ENCODE measurements at regions not wholly inside any gene's neighbourhood (a gene's known extent, or its start where the extent isn't known, plus 50 kb on each side); places are given as distances from the start of the nearest gene placed in this dataset.
"Not testable (repeated sequence)": the region's sequence is repeated elsewhere in the genome, so short reads cannot be mapped to it uniquely, and the experiment has no call there.

DNA sequence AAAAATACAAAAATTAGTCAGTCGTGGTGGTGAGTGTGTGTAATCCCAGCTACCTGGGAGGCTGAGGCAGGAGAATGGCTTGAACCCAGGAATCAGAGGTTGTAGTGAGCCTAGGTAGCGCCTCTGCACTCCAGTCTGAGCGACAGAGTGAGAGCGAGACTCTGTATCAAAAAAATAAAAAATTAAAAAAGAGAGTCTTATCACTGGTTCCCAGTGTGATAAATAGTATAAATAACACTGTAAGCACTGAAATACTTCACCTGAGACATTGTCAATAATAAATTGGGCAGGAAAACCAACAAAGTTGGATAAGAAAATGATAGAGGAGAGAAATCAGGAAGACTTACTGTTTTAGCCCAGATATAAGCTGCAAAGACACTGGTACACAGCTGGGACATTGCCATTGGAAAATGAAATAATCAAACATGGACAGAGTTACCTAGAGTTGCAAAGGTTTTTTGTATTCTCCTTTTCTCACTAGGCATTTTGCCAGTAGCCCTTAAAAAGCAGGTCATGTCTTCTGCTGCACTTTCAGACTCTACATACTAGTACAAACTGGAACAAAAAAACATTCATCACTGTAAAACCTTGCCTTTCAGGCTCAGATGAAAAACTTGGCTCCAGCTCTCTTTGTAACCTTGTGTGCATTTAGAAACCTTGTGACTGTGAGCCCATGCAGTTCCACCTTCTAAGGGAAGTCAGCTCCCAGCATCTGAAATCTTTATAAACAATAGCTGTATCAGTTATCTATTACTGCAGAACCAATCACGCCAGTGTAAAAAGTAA lies 55.0 kb upstream of the PPP1R2C start:
- no peak for DNase-seq

DNA sequence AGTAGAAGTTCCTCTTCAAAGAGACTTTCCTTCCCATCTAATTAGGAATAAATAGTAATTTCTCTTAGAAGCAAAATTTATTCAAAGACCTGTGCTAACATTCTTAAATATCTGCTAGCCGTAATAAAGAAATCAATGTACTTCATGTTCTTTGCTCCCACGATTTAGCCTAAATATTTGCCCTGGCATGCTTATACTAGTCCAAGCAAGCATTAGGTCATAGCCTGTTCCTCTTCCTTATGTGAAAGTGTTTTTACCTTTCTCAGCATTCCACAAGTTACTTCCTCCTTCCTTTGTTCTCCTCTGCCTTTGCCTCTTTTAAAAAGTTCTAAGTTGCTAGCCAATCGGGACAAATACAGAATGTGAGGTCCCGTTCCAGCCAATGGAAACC lies 55.6 kb upstream of the PPP1R2C start:
- not testable (repeated sequence) for DNase-seq

DNA sequence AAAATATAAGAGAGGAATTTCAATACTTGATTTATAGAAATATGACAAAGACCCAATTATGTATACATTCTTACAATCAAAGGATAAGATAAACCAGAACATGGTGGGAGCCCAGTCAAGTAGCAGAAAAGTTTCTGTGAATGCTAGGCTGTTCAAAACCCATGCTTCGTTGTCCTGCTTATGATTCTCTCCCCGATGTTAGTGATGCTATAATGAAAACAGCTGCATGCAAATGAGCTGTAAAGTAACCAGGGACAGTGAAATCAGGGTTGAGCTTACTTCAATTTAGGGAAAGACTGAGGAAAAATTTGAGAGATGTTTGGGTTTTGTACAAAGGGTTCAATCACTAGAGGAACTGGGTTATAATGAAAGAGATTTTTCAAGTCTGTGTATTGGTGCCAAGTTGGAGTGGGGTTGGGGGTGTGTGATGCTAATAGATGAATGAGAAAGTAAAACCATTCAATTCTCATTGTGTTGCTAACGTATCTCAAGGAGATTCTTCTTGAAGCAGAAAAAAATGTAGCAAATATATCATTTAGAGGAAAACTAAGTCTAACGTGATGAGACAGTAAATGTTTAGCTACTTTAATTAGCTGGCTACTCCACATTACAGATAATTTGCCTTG lies 59.3 kb upstream of the PPP1R2C start:
- DNase-seq: no peak

DNA sequence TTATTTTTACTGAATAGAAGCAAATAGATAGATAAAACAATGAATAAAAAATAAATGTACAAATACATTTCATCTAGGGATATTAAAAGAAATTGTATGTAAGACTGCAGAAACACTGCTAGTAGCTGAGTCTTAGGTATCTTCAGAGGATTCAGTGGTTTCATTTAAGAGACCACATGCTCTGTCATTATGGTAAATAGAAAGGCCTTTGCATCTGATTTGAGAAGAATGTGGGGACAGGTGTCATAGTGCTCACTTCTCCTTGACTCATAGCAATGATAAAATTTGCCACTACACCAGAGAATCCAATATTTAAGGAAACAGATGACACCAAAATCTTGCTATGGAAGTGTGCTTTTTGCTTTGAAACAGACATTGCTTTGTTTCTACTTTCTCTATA lies 59.8 kb upstream of the PPP1R2C start:
- no peak for DNase-seq

DNA sequence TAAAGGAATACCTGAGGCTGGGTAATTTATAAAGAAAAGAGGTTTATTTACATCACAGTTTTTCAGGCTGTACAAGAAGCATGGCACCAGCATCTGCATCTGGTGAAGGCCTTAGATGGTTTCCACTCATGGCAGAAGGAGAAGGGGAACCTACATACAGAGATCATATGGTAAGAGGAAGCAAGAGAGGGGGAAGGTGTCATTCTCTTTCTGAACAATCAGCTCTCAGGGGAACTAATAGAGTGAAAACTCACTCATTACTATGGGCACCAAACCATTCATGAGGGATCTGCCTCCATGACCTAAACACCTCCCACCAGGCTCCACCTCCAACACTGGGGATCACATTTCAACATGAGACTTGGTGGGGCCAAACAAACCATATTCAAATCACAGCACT lies 61.7 kb upstream of the PPP1R2C start:
- DNase-seq: no peak

DNA sequence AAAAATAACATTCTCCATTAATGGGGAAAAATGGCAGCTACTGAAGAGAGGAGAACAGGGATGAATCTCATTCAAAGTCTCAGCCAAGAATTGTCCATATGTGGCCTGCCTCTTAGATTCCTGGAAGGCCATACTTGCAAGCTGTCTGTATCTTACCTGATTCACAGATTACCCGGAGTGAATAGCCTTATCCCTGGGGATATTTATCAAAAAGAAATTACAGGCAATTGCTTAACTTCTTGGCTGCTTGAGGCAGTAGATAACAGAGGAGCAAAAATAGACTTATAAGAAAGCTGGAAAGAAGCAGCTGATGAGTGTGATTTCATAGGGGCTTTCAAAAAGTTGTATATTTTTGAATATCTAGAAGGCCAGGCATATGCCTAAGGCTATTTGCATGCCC lies 68.8 kb upstream of the PPP1R2C start:
- DNase-seq: no peak

DNA sequence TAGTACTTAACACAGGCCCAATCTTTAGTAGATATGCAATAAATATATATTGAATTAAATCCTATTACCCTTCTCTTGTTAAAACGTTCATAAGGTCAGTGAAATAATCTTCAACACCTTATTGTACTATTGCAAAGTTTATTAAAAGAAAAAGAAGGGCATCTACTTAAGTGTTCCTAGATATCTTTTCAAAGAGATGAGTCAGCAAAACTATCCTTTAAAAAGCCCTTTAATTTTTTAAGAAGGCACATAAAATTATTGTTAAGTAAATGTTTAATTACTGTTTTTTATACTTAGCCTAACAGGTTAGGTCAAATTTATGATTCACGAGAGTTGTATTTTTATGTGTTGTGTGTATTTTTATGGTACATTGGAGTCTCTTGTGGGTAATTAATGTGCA lies 77.3 kb upstream of the PPP1R2C start:
- DNase-seq: no peak

DNA sequence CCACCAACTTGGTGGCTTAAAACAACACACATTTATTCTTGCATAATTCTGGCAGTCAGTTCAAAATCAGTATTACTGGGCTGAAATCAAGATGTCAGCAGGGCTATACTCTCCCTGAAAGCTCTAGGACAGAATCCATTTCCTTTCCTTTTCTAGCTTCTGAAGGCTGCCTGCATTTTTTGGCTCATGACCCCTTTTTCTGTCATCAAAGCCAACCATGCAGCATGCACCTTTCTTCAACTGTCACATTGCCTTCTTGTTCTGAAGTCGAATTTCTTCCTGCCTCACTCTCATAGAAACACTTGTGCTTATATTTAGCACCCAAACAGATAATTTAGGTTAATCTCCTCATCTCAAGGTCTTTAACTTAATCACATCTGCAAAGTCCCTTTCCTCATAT lies 79.8 kb upstream of the PPP1R2C start:
- DNase-seq: no peak

DNA sequence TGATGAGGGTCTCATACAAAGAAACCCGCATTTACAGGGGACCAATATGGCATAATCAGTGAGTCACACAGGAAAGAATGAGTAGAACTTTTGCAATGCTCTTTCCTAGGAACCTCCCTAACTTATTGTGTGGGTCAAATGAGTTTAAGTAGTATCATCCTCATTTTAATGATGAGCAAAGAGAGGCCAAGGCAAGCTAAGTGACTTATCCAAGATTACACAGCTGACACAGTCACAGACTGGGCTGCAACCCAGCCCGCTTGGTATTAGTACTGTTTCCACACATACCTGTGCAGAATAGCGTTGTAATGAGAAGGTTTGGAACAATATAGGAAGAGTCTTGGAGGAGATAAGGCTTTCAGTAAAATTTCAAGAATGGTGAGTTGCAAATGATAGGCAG lies 91.0 kb upstream of the PPP1R2C start:
- DNase-seq: no peak

DNA sequence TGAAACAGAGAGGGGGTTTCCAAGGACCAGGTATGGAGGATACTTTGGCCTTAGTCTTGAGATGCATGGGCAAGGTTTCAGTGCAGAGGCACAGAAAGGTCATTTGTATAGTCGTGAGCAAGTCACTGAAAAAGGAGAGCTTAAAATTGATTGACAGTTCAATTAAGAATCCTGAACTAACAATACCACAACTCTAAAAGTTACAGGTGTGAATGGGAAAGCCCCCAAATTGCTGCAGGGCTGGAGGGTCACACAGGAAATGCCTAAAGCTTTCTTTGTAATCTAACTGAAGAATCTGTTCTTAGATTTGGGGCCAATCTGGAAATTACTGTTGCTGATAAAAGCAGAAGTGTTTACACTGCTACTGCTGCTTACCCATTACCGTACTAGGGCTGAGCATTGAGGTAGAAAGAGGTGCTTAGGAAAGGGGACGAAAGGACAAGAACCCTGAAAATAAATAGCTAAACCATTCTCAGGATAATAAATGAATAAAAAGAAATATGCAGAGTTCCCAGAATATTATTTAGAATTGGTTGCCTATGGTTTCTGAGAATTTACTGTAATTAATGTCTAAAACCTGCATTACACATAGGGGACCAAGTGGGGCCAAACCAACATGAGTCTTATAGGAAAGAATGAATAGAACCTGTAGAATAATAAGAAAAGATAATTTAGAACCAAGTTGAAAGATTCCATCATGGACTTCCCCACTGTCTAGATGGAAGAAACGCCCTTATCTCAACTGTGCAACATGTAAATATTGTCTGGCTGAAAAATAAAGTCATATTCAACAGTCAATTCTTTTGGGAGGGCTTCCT lies 91.9 kb upstream of the PPP1R2C start:
- DNase-seq: no peak

DNA sequence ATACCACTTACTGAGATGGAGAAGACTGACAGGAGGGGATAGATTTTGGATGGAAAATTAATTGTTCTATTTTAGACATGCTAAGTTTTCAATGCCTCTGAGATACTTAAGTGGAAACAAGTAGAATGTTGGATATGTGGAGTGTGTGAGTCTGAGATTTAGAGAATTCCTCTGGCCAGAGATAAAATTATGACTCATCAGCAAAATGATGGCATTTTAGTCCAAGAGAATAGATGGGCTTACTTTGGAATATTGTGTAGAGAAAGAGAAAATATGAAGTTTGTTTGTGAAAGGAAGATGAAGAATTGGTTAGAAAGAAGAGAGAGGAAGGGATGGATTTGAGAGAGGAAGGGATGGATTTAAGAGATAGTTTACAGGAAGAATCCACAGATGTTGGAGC lies 108.6 kb upstream of the PPP1R2C start:
- DNase-seq: no peak

DNA sequence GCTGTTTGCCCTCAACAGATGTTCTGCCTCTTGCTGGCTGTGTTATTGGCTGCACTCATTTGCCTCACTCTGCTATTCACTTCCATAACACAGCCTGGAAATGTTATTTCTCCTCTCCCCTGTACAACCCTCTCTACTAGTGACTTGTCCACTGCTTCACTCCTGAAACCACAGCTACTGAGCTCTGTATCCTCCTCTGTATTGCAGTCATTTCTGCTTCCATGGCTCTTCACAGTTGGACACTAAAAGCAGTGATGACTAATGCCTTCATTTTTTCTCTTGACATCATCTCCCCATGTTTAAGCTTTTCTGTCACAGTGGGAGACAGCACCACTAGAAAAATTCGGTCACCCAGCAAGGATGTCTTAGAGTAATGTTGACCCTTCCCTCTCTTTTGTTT lies 123.0 kb upstream of the PPP1R2C start:
- no peak for DNase-seq

DNA sequence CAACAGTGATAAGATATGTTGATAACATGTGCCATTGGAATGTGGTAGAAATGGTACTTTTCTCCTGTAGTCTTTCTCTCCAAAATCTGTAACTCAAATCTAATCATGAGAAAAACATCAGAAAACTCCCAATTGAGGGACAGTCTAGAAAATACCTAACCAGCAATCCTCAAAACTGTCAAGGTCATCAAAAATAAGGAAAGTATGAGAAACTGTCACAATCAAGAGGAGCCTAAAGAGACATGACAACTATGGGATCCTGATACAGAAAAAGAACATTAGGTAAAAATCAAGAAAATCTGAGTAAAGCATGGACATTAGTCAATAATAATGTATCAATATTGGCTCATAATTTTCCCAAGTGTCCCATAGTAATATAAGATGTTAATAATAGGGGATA lies 124.5 kb upstream of the PPP1R2C start:
- no peak for DNase-seq

DNA sequence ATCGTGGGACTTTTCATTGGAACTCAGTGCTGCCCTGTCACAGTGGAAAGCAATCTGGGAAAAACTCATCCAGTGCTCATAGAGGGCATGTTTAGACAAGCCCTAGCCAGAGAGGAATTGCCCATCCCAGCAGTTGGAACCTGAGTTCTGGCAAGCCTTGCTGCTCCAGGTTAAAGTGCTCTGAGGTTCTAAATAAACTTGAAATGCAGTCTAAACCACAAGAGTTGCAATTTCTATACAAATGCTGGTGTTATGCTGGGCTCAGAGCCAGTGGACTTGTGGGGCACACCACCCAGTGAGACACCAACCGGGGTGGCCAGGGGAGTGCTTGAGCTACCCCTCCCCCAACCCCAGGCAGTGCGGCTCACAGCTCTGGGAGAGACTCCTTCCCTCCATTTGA lies 142.8 kb upstream of the PPP1R2C start:
- no peak for DNase-seq

DNA sequence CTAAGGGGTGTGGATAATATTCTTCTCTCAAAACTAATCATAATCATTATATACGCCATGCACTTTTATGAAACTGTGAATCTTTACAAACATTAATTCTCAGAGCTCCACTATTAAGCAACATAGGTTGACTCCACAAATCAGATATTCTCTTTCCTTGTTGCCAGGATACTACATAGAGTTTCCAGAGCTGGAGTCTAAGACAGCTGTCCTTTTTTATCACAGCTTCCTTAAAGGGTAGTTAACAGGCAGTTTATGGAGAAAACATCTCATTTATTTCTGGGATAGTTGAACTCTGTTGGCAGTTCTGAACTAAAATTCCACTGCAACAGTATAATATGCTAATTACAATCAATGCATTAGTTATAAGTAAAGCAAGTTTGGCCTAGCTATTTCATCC lies 152.1 kb upstream of the PPP1R2C start:
- no peak for DNase-seq

DNA sequence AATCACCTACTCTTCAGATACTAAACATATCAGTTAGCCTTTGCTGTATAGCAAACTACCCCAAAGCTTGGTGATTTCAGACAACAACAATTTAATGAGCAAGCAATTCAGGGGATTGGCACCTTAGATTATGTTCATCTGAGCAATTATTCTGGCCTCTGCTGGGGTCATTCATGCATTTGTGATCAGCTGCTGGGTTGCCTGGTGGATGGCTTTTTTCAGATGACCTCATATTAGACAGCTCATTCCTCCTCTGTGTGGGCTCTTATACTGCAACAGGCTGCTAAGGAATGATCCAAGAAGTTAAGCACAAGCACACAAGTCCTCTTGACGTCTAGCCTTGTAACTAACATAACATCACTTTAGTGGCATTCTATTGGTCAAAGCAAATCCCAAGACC lies 153.0 kb upstream of the PPP1R2C start:
- no peak for DNase-seq

DNA sequence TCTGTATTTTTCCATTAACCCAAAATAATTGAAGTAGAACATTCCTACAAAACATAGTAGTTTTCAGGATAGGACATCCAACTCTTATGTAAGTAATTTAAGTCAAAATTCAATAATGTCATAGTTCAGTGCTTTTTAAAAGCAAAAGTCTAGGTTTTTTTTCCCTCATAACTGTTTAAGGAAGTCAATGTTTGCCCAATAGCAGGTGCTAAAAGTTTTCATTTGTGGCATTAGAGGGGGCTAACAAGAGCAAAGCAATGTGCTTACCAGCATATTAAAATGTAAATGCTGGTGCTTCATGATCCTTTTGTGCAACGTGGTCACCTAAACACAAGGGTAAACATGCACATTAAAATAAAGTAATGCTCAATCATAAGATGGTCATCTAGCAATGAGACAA lies 155.2 kb upstream of the PPP1R2C start:
- DNase-seq: no peak

DNA sequence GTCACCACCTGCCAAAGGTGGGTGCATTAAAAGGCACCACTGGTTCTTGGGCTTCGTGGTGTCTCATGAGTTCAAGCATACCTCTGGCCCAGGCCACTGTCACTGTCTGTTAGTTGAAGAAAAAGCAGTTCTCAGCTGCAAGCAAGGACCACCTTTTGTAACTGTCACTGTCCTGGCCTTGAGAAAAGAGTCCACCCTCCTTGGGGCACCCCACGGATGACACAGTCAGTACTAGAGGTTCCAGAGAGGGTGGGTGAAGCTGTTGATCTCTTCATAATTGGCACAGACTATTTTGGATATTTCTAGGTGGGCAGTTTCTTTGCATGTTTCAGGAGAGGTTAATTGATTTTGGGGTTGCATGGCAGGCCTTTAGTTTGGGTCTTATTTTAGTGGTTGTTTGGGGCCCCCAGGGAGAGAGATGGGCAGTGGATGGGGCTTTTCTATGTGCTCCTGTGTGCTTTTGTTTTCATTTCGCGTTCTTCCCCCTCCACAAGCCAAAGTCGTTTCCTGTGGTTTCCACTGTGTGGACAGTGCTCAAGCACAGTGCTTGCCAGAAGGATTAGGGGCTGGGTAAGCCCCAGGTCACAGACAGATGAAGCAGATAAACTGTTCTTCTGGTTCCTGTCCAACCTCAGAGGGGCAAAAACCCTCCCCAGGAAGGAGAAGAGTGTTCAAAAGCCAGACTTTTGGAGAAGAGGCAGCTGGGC lies 156.2 kb upstream of the PPP1R2C start:
- DNase-seq: no peak

DNA sequence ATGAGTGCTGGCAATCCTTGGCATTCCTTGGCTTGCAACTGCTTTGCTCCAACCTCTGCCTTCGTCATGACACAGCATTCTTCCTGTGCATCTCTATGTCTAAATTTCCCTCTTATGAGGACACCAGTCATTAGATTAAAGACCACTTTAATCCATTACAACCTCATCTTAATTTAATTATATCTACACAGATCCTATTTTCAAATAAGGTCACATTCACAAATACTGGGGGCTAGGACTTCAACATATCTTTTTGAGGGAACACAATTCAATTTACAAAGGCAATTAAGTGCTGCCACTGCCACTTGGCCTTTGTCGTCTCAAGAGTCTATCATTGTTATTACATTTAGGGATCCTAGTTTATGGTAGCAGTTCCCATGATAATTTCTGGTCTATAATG lies 163.7 kb upstream of the PPP1R2C start:
- no peak for DNase-seq

DNA sequence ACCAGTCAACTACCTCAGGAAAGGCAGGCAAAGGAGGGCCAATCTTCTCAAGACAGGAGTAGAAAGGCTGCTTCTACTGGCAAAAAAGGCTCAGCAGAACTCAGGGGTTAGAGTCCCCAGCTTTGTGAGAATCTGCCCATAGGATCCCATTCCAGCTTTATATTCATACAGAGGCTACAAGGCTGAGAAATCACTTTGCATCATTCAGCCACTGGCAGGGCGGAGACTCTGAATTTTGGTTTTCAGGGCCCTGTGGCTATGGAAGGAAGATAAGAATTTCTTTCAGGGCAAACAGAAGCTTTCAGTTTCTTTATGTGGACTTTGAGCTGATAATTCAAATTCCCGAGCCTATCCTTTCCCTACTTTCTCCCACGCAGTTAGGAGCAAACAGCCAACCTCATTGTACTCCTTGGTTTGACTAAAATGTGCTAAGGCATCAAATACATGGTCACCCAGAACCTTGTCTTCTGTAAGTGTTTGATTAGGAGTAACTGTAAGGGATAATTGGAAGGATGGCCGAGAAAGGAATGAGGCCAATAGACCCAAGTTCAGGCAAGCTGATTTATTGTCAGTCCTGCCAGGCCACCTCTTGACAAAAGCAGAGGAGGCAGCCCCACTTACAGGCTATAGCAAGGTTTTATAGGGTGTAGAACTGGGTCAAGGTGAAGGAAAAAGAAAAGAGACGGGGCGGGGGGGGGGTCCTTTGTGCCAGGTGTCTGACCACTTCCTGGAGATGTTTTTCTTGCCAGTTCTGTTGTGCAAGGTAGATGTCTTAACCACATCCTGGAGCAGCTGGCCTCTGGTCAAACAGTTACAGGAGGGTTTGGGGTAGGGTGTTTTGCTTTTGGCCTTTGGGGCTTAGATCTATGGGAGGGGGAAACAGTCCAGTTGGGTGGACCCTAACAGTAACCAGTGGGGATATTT lies 165.3 kb upstream of the PPP1R2C start:
- DNase-seq: peak in 1 of 2 experiments; percentile 13

DNA sequence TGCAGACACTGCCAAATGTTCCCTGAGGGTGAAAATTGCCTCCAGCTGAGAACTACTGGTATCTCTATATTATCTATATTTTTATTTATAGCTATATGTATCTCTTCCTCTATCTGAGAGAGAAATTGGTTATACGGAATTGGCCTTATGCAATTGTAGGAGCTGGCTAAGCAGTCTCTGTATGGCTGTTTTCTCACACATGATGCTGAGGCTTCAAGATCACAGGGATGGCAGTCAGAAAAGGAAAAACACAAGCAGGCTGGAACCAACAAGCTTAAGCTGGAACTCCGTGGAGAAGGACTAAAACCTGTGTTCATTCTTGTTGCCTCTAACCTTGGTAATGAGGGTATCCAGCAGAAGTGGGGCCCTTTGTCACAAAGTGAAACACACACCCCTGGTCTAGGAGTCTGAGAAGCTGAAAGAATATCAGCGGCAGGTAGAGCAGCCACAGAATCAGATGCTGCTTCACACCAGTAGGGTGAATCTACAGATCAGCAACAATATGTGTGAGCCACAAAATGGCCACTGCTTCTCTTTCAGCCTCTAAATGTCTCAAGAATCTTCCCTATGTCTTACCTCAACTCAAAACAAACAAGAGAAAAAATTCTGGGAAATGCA lies 166.5 kb upstream of the PPP1R2C start:
- DNase-seq: no peak

All from stimulated activated CD4-positive, alpha-beta T cell treated with anti-CD3 and anti-CD28 coated beads, Interleukin-4, amount 100 ng/mL, for 4 hours (primary cell).